LoVo (cell line): ENCODE measurements at regions not wholly inside any gene's neighbourhood (a gene's known extent, or its start where the extent isn't known, plus 50 kb on each side); places are given as distances from the start of the nearest gene placed in this dataset.

Experiments used
- DNase-seq: peaks from one replicate; pipeline ENCODE4 v3.0.0-alpha.2; 2016; ENCODE audit warnings: low spot score

DNA sequence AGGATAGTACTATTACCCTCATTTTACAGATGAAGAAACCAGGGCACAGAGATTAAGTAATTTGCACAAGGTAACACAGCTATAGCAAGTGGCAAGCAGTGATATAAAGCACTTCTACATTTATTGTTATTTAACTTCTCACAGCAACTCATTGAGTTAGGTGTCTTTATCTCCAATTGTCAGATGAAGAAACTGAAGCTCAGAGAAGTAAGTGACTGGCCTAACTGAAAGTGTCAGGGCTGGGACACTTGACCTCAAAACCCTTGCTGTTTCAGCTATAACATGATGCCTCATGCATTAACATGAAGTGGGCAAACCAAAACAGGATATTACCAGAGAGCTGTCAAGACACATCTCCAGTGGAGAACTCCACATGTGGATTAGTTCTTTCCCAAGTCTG is 65.8 kb upstream of the LEKR1 start:
- no peak for DNase-seq

GRCh38 chr3:156761007-156761406 is 65.1 kb upstream of the LEKR1 start:
- no peak for DNase-seq

DNA sequence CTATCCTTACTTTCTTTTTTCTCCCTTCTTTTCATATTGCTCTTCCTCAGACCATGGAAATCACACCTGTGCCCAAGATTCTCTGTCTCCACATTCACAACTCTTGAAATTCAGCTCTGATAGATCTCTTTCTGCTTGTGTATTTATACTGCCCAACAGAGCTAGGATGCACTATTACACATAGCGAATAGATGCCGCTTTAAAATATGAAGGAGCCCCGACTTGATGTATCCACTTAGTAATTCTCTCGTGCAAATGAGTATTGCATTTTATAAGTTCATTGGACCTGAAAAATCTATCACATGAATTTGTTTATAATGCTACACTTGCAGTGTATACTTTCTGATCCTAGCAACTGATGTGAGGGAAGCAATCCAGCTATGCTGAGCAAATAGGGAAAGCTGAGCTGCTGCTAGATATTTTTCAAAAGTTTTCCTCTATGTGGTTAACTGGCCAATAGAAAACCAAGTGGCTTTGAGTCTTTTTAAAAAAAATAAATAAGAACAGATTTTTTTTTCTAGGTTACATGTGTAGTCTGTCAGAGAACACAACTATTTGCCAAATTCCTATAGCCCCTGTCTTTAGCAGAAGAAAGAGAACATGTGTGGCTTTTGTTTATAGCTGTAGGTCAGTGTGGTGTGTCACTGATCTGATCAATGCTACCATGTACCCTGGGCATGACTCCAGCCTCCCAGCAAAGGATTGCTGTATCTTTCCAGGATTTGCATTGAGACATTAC is 64.3 kb upstream of the LEKR1 start:
- no peak for DNase-seq

- DNase-seq = no peak
These were observed 63.4 kb upstream of the LEKR1 start for GRCh38 chr3:156762631-156763185.

DNA sequence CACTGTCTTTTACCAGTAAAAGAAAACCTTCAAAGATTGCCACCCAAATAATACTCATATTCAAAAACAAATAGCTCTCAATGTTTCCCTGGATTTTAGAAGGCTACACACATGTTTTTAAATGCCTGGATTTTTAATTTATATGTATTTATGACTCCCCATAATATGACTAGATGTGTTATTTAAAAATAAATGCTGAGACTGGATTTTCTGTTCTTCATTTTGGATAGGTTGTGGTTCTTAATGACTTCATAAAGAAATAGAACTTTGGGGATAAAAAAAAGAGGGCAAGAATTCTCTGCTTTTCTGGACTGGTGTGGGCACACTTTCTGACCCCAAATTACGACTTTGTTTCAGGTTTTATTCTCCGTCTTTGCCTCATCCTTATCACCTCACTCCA is 62.8 kb upstream of the LEKR1 start:
- DNase-seq = no peak

DNA sequence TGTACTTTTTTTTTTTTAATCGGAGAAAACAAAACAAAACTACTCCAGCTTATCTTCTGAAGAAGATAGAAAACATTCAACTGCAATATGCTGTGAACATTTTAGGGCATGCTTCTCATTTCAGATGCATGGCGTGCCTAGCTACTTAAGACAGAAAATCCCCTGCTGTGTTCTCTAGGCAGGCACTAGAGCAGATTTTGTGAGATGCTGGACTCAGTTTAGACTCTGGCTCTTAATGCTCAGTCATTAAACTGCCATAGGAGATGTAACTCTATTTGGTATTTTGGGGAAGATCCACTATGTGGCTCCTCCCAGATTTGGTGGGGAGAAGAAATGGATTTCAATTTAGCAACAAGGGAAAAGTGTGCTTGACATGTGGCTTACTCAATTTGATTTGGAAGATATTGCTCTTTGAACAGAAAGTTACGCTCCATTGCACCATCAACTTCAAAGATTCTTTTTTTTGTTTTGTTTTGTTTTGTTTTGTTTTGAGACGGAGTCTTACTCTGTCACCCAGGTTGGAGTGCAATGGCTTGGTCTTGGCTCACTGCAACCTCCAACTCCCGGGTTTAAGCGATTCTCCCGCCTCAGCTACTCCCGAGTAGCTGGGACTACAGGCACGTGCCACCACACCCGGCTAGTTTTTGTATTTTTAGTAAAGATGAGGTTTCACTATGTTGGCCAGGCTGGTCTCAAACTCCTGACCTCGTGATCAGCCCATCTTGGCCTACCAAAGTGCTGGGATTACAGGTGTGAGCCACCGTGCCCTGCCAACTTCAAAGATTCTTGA is 62.0 kb upstream of the LEKR1 start:
- DNase-seq = no peak

DNA sequence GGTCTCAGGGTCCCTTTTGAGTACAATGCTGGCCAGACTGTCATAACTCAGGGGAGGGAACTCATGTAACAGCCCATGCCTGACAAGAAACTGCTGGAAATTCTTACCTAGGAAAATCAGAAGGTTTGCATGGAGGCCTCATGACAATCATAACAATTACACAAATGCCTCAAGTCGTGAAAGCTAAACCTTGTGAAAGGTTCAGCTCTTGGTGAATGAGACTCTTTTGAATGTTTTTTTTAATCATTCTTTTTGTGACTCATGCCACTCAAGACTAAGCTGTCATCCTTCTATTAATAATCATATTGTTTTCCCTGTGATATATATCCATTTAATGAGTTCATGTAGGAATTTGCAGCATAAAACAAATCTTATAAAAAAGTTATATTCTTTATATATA is 61.4 kb upstream of the LEKR1 start:
- no peak for DNase-seq

- no peak for DNase-seq
These were observed 57.8 kb upstream of the LEKR1 start for GRCh38 chr3:156768390-156768789.

DNA sequence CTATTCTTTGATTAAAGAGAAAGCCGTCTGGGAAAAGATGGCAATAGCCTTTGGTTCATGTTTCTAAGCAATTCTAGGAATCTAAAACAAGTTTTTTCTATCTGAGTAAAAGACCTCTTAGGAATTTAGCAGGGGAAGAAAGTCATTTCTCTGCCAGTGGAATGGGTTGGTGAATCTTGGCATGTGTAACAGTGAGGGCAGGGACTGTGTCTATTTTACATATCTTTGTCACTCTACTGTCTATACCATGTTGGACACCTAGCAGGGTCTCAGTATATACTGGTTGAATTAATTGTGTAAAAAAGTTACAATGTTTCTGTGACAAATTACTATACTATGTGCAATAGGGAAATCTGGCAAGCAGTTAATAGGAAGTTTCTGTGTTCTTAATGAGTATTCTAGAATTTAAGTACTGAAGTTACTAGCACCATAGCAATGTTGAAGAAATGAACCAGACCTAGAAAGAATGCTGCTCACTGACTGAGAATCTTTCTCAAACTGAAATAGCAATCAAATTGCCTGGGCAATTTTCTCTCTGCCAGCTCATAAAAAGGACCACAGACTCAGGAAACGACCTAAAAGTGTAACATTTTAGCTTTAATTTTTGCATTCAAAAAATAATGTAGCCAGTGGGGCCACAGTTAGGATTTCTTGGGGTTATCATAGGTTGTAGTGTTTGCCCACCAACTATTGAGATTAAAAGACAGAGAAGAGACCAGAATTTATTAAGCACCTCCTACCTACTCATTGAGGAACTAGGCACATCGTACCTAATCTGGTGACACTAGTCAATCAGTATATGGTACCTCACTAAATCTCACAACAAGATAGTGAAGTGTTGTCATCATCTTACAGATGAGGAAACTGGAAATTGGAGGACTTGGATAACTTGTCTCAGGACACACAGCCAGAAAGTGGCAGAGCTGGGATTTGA is 56.2 kb upstream of the LEKR1 start:
- DNase-seq = no peak

DNA sequence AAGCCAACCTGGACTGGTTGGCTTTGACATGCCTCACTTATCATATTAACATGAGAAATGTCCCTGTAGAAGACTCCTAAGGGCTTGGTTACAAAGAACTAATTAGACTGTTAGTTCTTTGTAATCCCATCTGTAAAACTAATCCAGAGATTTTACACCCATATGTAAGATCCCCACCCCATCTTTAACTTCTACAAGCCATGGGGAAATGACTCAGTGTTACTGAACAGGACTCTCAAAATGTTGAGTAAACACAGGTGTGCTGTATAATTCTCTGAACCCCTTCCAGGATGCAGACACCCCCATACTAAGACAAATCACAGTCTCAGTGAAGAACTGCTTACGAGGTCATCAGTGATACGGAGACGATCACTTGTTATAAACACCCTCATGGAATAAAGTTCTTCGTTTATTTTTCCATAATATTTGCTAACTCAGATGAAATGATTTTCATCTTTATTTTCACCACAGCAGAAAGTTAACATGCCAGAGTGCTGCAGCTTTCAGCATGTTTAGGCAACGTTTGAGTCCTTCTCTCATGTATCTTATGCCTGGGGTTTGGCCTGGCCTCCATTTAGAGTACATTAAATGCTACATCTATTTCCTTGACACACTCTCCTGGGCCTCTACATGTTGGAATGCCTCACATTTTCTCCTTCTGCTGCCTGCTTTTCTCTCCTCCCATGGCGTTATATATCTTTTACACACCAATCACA is 55.3 kb upstream of the LEKR1 start:
- DNase-seq = no peak

DNA sequence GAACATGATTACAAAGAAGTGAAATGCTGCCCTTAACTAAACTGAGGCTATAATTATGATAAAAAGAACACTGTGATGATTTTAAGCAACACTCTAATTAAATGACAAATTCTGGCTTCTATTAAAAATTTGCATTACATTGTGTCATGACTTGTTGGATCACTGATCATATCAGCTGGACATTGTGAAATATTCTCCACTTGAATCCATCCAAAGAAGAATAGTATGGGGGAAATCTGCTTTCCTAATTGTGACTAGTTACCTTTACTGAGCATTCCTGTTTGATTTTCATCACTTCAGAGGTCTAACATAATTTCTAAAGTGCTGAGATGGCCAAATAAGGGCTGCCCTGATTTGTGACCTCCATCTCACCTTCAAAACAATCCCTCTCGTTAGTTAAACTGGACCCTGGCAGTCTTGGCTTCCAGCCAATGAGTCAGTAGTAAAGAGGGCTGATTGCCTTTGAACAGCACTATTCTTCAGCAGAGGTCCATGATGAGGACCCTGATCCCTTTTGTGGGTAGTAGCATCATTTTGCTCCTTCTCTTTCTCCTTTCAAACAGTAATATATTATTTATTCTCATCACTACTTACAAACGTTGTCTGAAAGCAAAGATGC is 53.5 kb upstream of the LEKR1 start:
- peak; percentile 38 for DNase-seq

- DNase-seq = no peak
These were observed 50.1 kb upstream of the LEKR1 start for GRCh38 chr3:156776031-156776430.
